ENCODE measurements at regions not wholly inside any gene's neighbourhood (a gene's known extent, or its start where the extent isn't known, plus 50 kb on each side); places are given as distances from the start of the nearest gene placed in this dataset.

DNA sequence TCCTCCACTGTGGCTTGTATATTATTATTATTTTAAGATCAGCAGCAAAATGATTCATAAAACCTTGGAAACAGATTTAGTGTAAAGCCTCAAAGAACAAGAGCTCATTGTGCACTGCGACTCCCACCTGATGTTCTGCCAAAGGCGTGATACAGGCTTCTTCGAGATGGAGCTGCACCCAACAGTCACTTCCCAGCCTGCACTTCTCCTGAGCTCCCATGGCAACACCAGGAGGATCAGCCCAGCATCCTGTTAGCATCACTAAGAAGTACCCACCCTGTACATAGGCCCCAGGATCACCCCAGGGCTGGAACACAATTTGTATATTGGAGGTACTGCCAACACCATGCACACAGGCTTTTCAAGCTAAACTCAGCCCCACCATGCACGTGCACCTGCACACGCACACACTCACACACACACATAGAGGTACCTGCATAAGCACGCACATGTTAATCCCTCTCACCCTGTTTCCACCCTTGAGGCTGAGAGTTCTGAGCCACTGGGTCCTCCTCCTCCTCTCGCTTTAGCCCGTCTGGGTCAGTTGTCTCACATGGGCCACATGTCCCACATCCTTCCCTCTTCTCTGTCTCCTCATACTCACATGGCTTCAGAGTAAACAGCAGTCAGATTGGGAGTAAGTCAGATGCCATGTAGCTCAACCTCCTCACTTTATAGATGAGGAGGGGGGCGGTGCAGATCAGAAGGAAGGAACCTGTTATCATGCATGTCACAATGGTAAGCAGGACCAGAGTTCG lies 281.9 kb upstream of the POU3F1 start:
- Mint-ChIP-seq H3K9me3 (no peaks in the 10 kb centered on the region), H3K4me3 (no peak overlapping the region), H3K27ac (no peak overlapping the region), H3K4me1 (ENCODE audit: low read depth in 2 of 2) (no peaks in the 10 kb centered on the region), H3K36me3 (no peaks in the 10 kb centered on the region), H3K27me3 (peaks cover 9 to 18% of the 10 kb centered on the region in 2 donors)
- ATAC-seq (peak in 1 of 2 donors; percentile 5), DNase-seq (ENCODE audit: low spot score) (no peak)

DNA sequence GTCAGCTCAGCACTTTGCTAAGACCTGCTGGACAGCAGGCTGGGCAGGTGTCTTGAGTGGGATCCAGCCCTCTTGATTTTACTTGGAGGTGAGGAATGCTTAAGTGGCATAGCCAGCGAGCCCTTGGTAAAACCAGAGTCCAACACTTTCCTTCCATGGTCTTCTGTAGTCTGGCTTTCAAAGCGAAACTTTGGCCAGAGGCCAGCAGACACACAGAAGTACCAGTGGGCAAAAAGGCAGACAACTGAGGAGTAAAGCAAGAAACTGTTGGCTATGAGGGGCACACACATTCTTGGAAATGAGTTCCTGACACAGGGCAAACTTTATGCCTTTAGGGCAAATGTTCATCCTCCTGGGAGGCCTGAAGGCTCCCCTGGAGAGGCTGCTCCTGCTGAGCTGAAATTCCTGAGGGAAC lies 281.0 kb upstream of the POU3F1 start:
- ATAC-seq (no peak), DNase-seq (ENCODE audit: low spot score) (no peak)
- Mint-ChIP-seq H3K36me3 (no peaks in the 10 kb centered on the region), H3K4me3 (no peak overlapping the region), H3K4me1 (ENCODE audit: low read depth in 2 of 2) (no peaks in the 10 kb centered on the region), H3K27me3 (peaks cover 16 to 27% of the 10 kb centered on the region in 2 donors), H3K27ac (no peak overlapping the region), H3K9me3 (no peaks in the 10 kb centered on the region)

GRCh38 chr1:38326856-38327255 lies 280.3 kb upstream of the POU3F1 start:
- H3K27ac Mint-ChIP-seq: no peak overlapping the region
- ATAC-seq (no peak), DNase-seq (ENCODE audit: low spot score) (no peak)
- H3K36me3 Mint-ChIP-seq: no peaks in the 10 kb centered on the region
- H3K27me3 Mint-ChIP-seq: peaks cover 19 to 34% of the 10 kb centered on the region in 2 donors
- no peaks in the 10 kb centered on the region for H3K9me3 Mint-ChIP-seq
- no peak overlapping the region for H3K4me3 Mint-ChIP-seq
- H3K4me1 Mint-ChIP-seq (ENCODE audit: low read depth in 2 of 2): no peaks in the 10 kb centered on the region

DNA sequence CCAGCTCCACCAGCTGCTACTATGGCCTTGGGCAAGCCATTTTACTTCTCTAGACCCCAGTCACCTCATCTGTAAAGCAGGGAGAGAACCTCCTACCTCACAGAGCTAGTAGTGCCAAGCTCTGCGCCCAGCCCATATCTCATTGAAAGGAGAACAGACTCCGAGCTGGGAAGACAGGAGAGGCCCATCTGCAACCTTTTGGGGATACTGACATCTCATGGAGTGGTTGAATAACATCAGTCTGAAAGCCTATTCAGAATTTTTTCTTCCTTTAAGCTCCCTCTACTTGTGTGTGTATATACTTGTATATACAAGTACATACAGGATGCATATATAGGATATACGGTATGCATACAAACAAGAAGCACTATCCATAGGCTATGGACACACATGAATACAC lies 279.5 kb upstream of the POU3F1 start:
- Mint-ChIP-seq H3K36me3 (no peaks in the 10 kb centered on the region), H3K4me1 (ENCODE audit: low read depth in 2 of 2) (no peaks in the 10 kb centered on the region), H3K27me3 (peaks cover 21 to 35% of the 10 kb centered on the region in 2 donors), H3K9me3 (no peaks in the 10 kb centered on the region), H3K27ac (no peak overlapping the region), H3K4me3 (no peak overlapping the region)
- ATAC-seq (no peak), DNase-seq (ENCODE audit: low spot score) (no peak)

DNA sequence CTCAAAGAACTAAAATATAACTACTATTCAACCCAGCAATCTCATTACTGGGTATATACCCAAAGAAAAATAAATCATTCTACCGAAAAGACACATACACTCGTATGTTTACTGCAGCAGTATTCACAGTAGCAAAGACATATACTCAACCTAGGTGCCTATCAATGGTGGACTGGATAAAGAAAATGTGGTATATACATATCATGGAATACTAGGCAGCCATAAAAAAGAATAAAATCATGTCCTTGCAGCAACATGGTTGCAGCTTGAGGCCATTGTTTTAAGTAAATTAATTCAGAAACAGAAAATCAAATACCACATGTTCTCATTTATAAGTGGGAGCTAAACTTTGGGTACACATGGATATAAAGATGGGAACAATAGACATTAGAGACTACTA lies 266.2 kb upstream of the POU3F1 start:
- peaks cover 22 to 47% of the 10 kb centered on the region in 2 donors for H3K27me3 Mint-ChIP-seq

GRCh38 chr1:38310079-38310478 lies 263.5 kb upstream of the POU3F1 start:
- Mint-ChIP-seq H3K27me3 (peaks cover 23 to 47% of the 10 kb centered on the region in 2 donors), H3K4me3 (no peak overlapping the region), H3K4me1 (ENCODE audit: low read depth in 2 of 2) (no peaks in the 10 kb centered on the region), H3K36me3 (no peaks in the 10 kb centered on the region), H3K27ac (no peak overlapping the region), H3K9me3 (no peaks in the 10 kb centered on the region)
- ATAC-seq (no peak), DNase-seq (ENCODE audit: low spot score) (no peak)

More for the DNA sequence above, 266.2 kb upstream of the POU3F1 start:
- DNase-seq (ENCODE audit: low spot score): no peak
- Mint-ChIP-seq H3K4me1 (ENCODE audit: low read depth in 2 of 2) (no peaks in the 10 kb centered on the region), H3K27ac (no peak overlapping the region), H3K36me3 (no peaks in the 10 kb centered on the region), H3K9me3 (no peaks in the 10 kb centered on the region), H3K4me3 (no peak overlapping the region)
- ATAC-seq: no peak

DNA sequence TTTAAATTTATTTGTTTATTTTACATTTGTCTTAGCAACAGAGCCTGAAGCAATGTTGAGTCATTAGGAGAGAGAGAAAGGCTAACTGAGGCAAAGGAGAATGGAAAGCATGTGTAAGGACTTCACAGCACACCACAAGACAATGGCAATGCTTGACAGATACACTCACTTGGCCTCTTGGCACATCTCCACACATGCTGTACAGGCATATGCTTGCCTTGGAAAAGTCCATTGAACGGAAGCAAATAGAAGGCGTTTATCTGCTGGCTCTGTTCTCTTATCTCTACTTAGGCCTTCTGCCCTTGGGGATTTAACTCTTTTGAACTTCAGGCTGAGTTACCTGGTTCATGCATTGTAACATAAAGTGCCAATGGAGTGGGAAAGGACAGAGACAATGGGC lies 262.2 kb upstream of the POU3F1 start:
- Mint-ChIP-seq H3K4me3 (no peak overlapping the region), H3K27me3 (peaks cover 28 to 59% of the 10 kb centered on the region in 2 donors), H3K9me3 (no peaks in the 10 kb centered on the region), H3K27ac (no peak overlapping the region), H3K36me3 (no peaks in the 10 kb centered on the region), H3K4me1 (ENCODE audit: low read depth in 2 of 2) (no peaks in the 10 kb centered on the region)
- ATAC-seq: no peak
- DNase-seq (ENCODE audit: low spot score): no peak

- Mint-ChIP-seq H3K4me3 (no peak overlapping the region), H3K36me3 (no peaks in the 10 kb centered on the region), H3K27ac (no peak overlapping the region), H3K27me3 (peaks cover 30 to 64% of the 10 kb centered on the region in 2 donors), H3K4me1 (ENCODE audit: low read depth in 2 of 2) (no peaks in the 10 kb centered on the region), H3K9me3 (no peaks in the 10 kb centered on the region)
- no peak for DNase-seq (ENCODE audit: low spot score)
- no peak for ATAC-seq
These were observed 259.1 kb upstream of the POU3F1 start for GRCh38 chr1:38305666-38306065.

GRCh38 chr1:38303843-38304242 lies 257.2 kb upstream of the POU3F1 start:
- Mint-ChIP-seq H3K27ac (no peak overlapping the region), H3K36me3 (no peaks in the 10 kb centered on the region), H3K9me3 (no peaks in the 10 kb centered on the region), H3K4me3 (no peak overlapping the region), H3K27me3 (peaks cover 31 to 61% of the 10 kb centered on the region in 2 donors), H3K4me1 (ENCODE audit: low read depth in 2 of 2) (no peaks in the 10 kb centered on the region)
- DNase-seq (ENCODE audit: low spot score) (no peak), ATAC-seq (no peak)

- H3K9me3 Mint-ChIP-seq: no peaks in the 10 kb centered on the region
- H3K36me3 Mint-ChIP-seq: no peaks in the 10 kb centered on the region
- H3K27ac Mint-ChIP-seq: no peak overlapping the region
- H3K4me1 Mint-ChIP-seq (ENCODE audit: low read depth in 2 of 2): no peaks in the 10 kb centered on the region
- no peak for DNase-seq (ENCODE audit: low spot score)
- ATAC-seq: no peak
- H3K27me3 Mint-ChIP-seq: peaks cover 42 to 63% of the 10 kb centered on the region in 2 donors
- no peak overlapping the region for H3K4me3 Mint-ChIP-seq
These were observed 254.4 kb upstream of the POU3F1 start for GRCh38 chr1:38301040-38301439.

GRCh38 chr1:38300616-38301015 lies 254.0 kb upstream of the POU3F1 start:
- Mint-ChIP-seq H3K36me3 (no peaks in the 10 kb centered on the region), H3K4me3 (no peak overlapping the region)

GRCh38 chr1:38297842-38298241 lies 251.2 kb upstream of the POU3F1 start:
- no peaks in the 10 kb centered on the region for H3K36me3 Mint-ChIP-seq
- no peak for ATAC-seq
- no peak overlapping the region for H3K27ac Mint-ChIP-seq
- peaks cover 0 to 3% of the 10 kb centered on the region in 2 donors for H3K4me1 Mint-ChIP-seq (ENCODE audit: low read depth in 2 of 2)
- no peaks in the 10 kb centered on the region for H3K9me3 Mint-ChIP-seq
- DNase-seq (ENCODE audit: low spot score): no peak
- H3K4me3 Mint-ChIP-seq: no peak overlapping the region
- peaks cover 40 to 49% of the 10 kb centered on the region in 2 donors for H3K27me3 Mint-ChIP-seq

More at GRCh38 chr1:38300616-38301015, 254.0 kb upstream of the POU3F1 start:
- DNase-seq (ENCODE audit: low spot score): no peak
- no peak for ATAC-seq
- Mint-ChIP-seq H3K27me3 (peaks cover 42 to 59% of the 10 kb centered on the region in 2 donors), H3K9me3 (no peaks in the 10 kb centered on the region), H3K27ac (no peak overlapping the region), H3K4me1 (ENCODE audit: low read depth in 2 of 2) (no peaks in the 10 kb centered on the region)

- no peak overlapping the region for H3K4me3 Mint-ChIP-seq
- peaks cover 40 to 51% of the 10 kb centered on the region in 2 donors for H3K27me3 Mint-ChIP-seq
- H3K36me3 Mint-ChIP-seq: no peaks in the 10 kb centered on the region
- no peak overlapping the region for H3K27ac Mint-ChIP-seq
- H3K9me3 Mint-ChIP-seq: no peaks in the 10 kb centered on the region
- H3K4me1 Mint-ChIP-seq (ENCODE audit: low read depth in 2 of 2): peaks cover 0 to 3% of the 10 kb centered on the region in 2 donors
- DNase-seq (ENCODE audit: low spot score) (no peak), ATAC-seq (no peak)
These were observed 250.7 kb upstream of the POU3F1 start for GRCh38 chr1:38297246-38297645.

DNA sequence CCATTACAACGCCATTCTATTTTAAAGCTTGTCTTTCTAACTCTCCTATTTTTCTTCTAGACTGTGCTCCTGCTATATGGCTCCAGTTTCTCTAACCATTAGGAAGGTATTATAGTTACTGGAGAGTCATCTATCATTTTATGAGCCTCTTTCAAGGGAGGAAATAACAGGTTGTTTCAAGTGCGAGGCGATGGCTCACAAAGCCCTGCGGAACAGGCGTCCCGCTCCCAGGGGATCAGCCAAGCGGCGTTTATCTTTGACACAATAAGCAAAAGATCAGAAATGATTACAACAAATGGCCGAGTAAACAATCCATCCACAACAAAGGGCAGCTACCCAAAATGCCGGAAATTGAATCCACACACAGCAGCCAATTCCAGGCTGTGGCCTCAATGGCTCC lies 249.5 kb upstream of the POU3F1 start:
- H3K4me3 Mint-ChIP-seq: no peak overlapping the region
- ATAC-seq (no peak), DNase-seq (ENCODE audit: low spot score) (no peak)
- H3K4me1 Mint-ChIP-seq (ENCODE audit: low read depth in 2 of 2): peaks cover 0 to 3% of the 10 kb centered on the region in 2 donors
- no peak overlapping the region for H3K27ac Mint-ChIP-seq
- H3K27me3 Mint-ChIP-seq: peaks cover 40 to 48% of the 10 kb centered on the region in 2 donors
- H3K36me3 Mint-ChIP-seq: no peaks in the 10 kb centered on the region
- no peaks in the 10 kb centered on the region for H3K9me3 Mint-ChIP-seq

- no peaks in the 10 kb centered on the region for H3K36me3 Mint-ChIP-seq
- no peak overlapping the region for H3K27ac Mint-ChIP-seq
- DNase-seq (ENCODE audit: low spot score) (no peak), ATAC-seq (no peak)
- peaks cover 44 to 51% of the 10 kb centered on the region in 2 donors for H3K27me3 Mint-ChIP-seq
- H3K4me1 Mint-ChIP-seq (ENCODE audit: low read depth in 2 of 2): peaks cover 0 to 3% of the 10 kb centered on the region in 2 donors
- no peak overlapping the region for H3K4me3 Mint-ChIP-seq
- no peaks in the 10 kb centered on the region for H3K9me3 Mint-ChIP-seq
These were observed 247.0 kb upstream of the POU3F1 start for GRCh38 chr1:38293567-38293966.
